GM21619 (cell line): ENCODE measurements at regions not wholly inside any gene's neighbourhood (a gene's known extent, or its start where the extent isn't known, plus 50 kb on each side); places are given as distances from the start of the nearest gene placed in this dataset.
"Not testable (repeated sequence)": the region's sequence is repeated elsewhere in the genome, so short reads cannot be mapped to it uniquely, and the experiment has no call there.

ENCODE experiments used
- ATAC-seq: cut with Tn5 transposase; IDR thresholded peaks from one replicate; pipeline ENCODE4 v1.9.1; 2021; ENCODE audit not compliant: unreplicated experiment

DNA sequence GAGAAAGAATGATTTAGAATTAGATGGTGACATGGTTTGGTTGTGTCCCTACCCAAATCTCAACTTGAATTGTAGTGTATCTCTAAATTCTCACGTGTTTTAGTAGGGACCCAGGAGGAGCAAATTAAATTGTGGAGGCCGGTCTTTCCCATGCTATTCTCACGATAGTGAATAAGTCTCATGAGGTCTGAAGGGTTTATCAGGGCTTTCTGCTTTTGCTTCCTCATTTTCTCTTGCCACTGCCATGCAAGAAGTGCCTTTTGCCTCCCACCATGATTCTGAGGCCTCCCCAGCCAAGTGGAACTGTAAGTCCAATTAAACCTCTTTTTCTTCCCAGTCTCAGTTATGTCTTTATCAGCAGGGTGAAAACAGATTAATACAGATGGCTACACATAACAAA is 167.4 kb upstream of the SVIL start:
- ATAC-seq, result no peak

DNA sequence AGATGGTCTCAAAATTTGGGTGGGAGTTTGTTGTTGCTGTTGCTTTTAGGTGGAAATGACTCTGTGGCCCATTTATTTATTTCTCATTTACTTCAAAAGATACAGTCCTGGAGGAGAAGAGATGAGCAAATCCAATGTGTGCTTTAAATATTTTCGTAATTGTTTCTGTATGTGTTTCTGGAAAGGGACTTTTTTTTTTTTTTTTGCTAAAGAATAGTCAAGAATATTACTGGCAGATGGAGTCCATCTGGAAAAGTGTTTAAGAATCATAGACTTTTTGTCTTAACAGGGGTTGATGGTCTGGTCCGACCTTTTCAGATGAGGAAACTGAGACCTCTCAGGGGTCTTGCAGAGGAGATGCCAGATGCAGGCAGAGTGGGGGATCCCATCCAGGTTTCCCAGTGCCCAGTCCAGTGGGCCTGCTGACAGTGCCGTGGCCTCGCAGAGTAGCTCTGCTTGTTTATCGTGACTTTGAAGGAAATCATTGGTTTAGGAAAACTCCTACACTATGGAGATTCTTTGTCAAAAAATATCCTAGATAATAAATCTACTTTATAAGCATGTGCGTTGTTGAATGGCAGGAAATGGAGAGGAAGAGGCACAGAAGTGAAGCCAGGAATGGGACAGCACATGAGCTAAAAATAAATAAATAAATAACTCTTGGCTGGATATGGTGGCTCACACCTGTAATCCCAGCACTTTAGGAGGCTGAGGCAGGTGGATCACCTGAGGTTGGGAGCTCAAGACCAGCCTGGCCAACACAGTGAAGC is 164.3 kb upstream of the SVIL start:
- no peak for ATAC-seq

GRCh38 chr10:29797616-29798015 is 162.8 kb upstream of the SVIL start:
- no peak for ATAC-seq

DNA sequence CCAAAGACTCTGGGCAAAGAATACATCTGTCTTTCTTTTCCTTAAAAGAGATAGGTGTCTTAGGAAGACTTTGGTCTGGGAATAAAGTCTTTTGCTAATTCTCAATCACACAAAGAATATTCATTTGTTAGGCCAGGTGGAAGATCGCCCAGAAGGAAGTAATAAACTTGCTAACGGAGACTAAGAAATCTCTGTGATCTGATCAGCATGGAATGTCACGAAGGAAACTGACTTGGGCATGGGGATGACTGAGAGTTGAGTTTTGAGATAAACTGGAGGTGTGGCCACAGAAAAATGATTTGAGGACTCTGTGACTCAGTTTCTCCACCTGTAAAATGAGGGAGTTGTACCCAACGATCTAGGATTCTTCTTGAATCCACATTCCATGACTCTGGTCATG is 161.1 kb upstream of the SVIL start:
- ATAC-seq, result no peak

DNA sequence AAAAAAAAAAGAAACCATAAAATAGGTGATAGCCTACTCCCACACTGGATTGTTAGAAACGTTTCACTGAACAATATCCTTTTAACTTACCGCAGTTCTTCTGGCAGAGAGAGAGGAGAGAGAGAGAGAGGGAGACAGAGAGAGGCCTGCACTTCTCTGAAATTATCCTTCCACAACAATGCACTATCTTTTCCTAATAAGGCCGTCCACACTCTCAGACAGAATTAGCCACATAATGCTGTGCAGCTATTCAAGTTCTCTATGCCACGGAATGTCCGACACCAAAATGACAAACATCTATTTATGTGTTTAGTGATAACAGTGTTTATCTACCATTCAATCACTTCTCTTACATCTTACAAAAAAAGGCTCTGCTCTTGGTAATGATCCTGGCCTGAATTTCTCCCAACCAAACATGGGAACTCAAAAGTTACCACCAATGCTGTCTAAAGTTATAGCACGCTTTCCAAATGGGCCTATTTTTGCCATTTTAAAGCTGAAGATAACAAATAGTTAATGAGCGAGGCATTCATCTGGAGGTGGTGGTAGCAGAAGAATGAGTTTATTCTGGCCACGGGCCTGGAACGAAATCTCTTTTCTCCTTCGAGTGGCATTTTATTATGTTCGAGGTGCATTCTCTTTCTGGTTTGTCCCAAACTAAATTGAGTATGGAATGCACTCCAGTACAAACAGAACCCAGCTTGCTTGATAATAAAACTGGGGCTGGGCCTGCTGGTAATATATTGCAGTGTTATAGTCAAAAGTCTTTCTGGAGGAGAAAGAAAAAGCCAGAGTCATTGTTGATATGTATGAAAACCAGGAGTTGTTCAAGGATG is 160.2 kb upstream of the SVIL start:
- no peak for ATAC-seq

- ATAC-seq, result no peak
These were observed 157.0 kb upstream of the SVIL start for GRCh38 chr10:29791773-29792172.

DNA sequence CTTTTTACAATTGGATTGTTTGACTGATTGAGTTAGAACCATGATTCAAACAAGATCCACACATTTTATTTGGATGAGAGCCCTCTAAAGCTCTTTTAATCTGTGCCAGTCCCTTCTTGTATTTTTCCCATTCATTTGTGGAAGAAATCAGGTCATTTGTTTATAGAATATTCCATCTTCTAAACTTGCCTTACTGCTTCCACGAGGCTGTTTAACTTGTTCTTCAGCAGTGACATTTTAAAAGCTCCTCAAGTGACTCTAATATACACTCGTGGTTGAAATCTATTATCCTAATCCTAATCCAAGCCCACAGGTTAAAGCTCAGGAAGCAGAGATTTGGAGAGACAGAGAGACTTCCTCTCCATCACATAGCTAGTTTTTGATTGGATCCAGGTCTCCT is 155.4 kb upstream of the SVIL start:
- ATAC-seq, result no peak

- no peak for ATAC-seq
These were observed 153.3 kb upstream of the SVIL start for GRCh38 chr10:29788113-29788512.

DNA sequence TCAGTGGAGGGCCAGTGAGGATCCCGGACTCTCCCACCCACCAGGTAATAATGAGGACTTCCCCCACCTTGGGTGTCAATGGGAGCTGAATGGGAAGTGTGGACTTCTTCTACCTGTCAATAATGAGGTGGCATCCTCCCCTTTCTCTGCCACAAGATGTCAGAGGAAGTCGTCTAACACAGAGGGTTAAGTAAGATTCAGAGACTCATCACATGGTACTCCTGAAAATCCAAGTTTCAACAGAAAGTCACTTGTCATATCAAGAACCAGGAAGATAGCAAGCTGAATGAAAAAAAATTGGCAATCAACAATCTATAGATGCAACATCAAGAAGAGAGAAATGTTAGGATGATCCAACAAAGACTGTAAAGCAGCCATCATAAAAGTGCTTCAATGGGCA is 150.9 kb upstream of the SVIL start:
- ATAC-seq, result no peak

DNA sequence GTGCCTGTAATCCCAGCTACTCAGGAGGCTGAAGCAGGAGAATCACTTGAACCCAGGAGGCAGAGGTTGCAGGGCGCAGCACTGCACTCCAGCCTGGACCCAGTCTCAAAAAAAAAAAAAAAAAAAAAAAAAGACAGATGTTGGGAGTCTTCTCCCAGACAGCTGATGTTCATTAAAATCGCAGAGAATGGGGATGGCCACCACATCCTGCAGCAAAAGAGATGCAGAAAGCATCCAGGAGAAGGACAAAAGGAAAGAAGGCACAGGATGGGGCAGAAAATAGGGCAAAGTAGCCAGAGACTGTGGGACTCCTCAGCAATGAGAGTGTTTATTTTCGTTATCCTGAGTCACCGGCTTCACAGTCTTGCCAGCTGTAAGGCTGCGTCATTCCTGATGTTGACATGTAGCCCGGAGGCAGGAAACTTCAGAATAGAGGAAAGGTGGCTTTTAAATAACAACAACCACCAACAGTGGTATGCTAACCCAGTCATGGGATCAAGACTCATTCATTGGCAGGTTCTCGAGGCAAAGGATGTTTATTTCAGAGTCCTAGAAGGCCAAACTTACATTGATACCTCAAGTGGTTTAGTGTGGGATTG is 149.5 kb upstream of the SVIL start:
- ATAC-seq, result no peak

DNA sequence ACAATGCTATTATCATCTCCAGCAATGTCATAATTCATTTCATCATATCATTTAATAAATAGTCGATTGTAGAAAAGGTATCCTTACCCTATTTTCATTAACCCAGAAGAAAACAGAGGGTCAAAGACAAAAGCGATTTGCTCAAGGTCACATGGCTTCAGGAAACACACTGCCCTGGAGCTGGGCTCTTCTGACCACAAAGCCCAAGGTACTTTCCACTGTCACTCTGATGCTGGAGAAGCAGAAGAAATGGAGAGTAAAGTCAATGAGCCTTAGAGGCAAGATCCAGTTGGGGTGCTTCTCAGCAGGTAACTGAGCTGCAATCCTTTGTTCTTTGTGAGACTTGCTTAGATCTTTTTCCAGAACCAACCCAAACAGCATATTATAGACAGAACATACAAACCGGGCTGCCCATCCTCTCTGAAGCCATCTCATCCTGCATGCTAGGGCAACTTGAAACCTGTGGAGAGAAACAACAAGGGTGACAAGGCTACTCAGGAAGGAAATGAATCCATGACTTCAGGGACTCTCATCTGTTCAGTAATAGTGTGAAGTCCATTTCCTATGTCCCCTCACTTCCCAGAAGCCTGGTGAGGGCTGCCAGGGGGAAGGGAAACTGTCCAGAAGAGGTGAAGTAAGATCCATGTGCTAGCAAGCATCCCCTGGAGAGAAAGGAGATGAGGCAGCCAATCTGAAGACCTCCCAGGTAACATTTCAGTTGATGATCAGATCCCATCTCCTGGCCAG is 148.6 kb upstream of the SVIL start:
- ATAC-seq, result no peak

DNA sequence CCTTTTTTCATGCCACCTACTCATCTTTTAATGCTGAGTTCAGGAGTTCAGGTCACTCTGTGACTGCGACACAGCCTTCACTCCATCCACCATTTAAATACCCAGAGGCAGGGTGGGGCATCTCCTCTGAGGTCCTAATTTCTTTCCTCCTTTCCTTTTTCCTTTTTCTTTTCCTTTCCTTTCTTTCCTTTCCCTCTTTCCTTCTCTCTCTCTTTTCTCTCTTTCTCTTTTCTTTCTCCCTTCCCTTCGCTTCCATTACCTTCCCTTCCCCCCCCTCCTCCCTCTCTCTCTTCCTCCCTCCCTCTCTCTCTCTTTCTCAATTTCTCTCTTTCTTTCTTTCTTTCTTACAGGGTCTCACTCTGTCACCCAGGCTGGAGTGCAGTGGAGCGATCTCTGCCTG is 145.9 kb upstream of the SVIL start:
- ATAC-seq, result no peak

- no peak for ATAC-seq
These were observed 145.3 kb upstream of the SVIL start for GRCh38 chr10:29780096-29780495.

GRCh38 chr10:29776246-29776645 is 141.5 kb upstream of the SVIL start:
- ATAC-seq, result no peak

- no peak for ATAC-seq
These were observed 139.7 kb upstream of the SVIL start for GRCh38 chr10:29774475-29774874.

GRCh38 chr10:29773675-29774091 is 138.9 kb upstream of the SVIL start:
- no peak for ATAC-seq

GRCh38 chr10:29772403-29772802 is 137.6 kb upstream of the SVIL start:
- no peak for ATAC-seq

GRCh38 chr10:29771376-29771775 is 136.6 kb upstream of the SVIL start:
- no peak for ATAC-seq

GRCh38 chr10:29769277-29769676 is 134.5 kb upstream of the SVIL start:
- ATAC-seq, result not testable (repeated sequence)

- no peak for ATAC-seq
These were observed 133.2 kb upstream of the SVIL start for GRCh38 chr10:29767968-29768367.

- no peak for ATAC-seq
These were observed 132.0 kb upstream of the SVIL start for GRCh38 chr10:29766753-29767152.
